ENCODE measurements at regions not wholly inside any gene's neighbourhood (a gene's known extent, or its start where the extent isn't known, plus 50 kb on each side); places are given as distances from the start of the nearest gene placed in this dataset.
"Not testable (repeated sequence)": the region's sequence is repeated elsewhere in the genome, so short reads cannot be mapped to it uniquely, and the experiment has no call there.

DNA sequence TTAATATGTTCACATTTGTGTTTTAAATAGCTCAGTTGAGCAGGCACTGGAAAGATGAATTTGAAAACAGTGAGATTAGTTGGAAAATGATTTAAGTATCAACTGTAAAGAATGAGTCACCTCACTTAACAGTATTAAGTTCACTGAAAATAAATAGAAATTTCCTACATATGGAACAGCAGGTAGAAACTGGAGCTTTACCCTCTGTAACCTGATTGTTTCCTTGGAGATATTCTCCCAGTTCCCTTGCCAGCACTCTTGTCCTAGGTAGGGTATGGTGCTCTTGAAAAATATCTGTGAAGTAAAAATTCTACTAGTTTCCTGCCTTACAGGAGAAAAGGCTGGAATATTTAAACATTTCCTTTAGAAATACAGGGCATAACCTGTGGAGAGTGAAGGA is 81.3 kb upstream of the DLGAP1 start:
- Mint-ChIP-seq H3K9me3 (ENCODE audit: low read depth) (peaks cover 33% of the 10 kb centered on the region), H3K27ac (ENCODE audit: unreplicated experiment) (no peak overlapping the region), H3K27me3 (ENCODE audit: low read depth) (no peaks in the 10 kb centered on the region), H3K36me3 (ENCODE audit: low read depth) (peaks cover 6% of the 10 kb centered on the region), H3K4me1 (ENCODE audit: low read depth) (no peaks in the 10 kb centered on the region), H3K4me3 (ENCODE audit: unreplicated experiment) (no peak overlapping the region)
- TF ChIP-seq, protein P1, sequence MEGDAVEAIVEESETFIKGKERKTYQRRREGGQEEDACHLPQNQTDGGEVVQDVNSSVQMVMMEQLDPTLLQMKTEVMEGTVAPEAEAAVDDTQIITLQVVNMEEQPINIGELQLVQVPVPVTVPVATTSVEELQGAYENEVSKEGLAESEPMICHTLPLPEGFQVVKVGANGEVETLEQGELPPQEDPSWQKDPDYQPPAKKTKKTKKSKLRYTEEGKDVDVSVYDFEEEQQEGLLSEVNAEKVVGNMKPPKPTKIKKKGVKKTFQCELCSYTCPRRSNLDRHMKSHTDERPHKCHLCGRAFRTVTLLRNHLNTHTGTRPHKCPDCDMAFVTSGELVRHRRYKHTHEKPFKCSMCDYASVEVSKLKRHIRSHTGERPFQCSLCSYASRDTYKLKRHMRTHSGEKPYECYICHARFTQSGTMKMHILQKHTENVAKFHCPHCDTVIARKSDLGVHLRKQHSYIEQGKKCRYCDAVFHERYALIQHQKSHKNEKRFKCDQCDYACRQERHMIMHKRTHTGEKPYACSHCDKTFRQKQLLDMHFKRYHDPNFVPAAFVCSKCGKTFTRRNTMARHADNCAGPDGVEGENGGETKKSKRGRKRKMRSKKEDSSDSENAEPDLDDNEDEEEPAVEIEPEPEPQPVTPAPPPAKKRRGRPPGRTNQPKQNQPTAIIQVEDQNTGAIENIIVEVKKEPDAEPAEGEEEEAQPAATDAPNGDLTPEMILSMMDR (IDR thresholded peaks at IDR 0.05) = no peak
- no peak for DNase-seq (ENCODE audit: low spot score)

DNA sequence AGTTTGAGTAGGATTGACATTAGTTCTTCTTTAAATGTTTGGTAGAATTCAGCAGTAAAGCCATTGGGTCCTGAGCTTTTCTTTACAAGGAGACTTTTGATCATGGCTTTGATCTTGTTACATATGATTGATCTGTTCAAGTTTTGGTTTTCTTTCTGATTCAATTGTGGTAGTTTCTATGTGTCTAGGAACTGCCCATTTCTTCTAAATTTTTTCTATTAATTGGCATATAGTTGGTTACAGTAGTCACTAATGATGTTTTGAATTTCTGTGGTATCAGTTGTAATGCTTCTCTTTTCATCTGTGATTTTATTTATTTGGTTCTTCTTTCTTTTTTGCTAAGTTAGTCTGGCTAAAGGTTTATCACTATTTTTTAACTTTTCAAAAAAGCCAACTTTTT is 73.3 kb upstream of the DLGAP1 start:
- Mint-ChIP-seq H3K9me3 (ENCODE audit: low read depth) (peaks cover 9% of the 10 kb centered on the region), H3K4me1 (ENCODE audit: low read depth) (no peaks in the 10 kb centered on the region), H3K4me3 (ENCODE audit: unreplicated experiment) (no peak overlapping the region), H3K36me3 (ENCODE audit: low read depth) (peaks cover 1% of the 10 kb centered on the region), H3K27me3 (ENCODE audit: low read depth) (peaks cover 2% of the 10 kb centered on the region), H3K27ac (ENCODE audit: unreplicated experiment) (no peak overlapping the region)
- no peak for DNase-seq (ENCODE audit: low spot score)
- TF ChIP-seq, protein P1 (IDR thresholded peaks at IDR 0.05) = no peak

DNA sequence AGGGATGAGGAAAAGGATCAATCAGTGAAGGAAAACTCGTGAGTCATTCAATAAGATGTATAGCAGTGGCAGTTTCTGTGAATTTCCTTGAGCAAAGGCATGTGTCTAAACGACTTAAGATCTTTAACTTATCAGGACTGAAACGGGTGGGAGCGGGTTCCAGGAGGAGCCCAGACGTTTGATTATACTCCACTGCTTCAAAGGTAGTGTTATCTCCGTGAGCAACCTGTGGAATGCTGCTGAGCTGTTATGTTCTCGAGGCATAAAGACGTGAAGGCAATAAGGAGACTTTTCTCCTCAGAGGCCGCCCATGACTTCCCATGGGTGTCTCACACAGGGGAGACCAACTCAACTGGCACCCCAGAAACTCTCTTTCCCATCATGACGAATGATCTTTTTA is 72.7 kb upstream of the DLGAP1 start:
- H3K27me3 Mint-ChIP-seq (ENCODE audit: low read depth); H3K4me3 Mint-ChIP-seq (ENCODE audit: unreplicated experiment); H3K9me3 Mint-ChIP-seq (ENCODE audit: low read depth); H3K36me3 Mint-ChIP-seq (ENCODE audit: low read depth); DNase-seq (ENCODE audit: low spot score); H3K27ac Mint-ChIP-seq (ENCODE audit: unreplicated experiment); H3K4me1 Mint-ChIP-seq (ENCODE audit: low read depth): not testable (repeated sequence)

- TF ChIP-seq, protein P1 (IDR thresholded peaks at IDR 0.05) = no peak
- no peak overlapping the region for H3K27ac Mint-ChIP-seq (ENCODE audit: unreplicated experiment)
- no peak overlapping the region for H3K4me3 Mint-ChIP-seq (ENCODE audit: unreplicated experiment)
- H3K4me1 Mint-ChIP-seq (ENCODE audit: low read depth) = no peaks in the 10 kb centered on the region
- peaks cover 5% of the 10 kb centered on the region for H3K9me3 Mint-ChIP-seq (ENCODE audit: low read depth)
- peaks cover 1% of the 10 kb centered on the region for H3K36me3 Mint-ChIP-seq (ENCODE audit: low read depth)
- no peak for DNase-seq (ENCODE audit: low spot score)
- H3K27me3 Mint-ChIP-seq (ENCODE audit: low read depth) = peaks cover 2% of the 10 kb centered on the region
Observed at GRCh38 chr18:4524096-4524495, 69.0 kb upstream of the DLGAP1 start.

GRCh38 chr18:4511166-4511565 is 56.1 kb upstream of the DLGAP1 start:
- H3K4me3 Mint-ChIP-seq (ENCODE audit: unreplicated experiment) = no peak overlapping the region
- no peak overlapping the region for H3K27ac Mint-ChIP-seq (ENCODE audit: unreplicated experiment)
- no peaks in the 10 kb centered on the region for H3K36me3 Mint-ChIP-seq (ENCODE audit: low read depth)
- DNase-seq (ENCODE audit: low spot score) = no peak
- no peaks in the 10 kb centered on the region for H3K27me3 Mint-ChIP-seq (ENCODE audit: low read depth)
- H3K9me3 Mint-ChIP-seq (ENCODE audit: low read depth) = peaks cover 2% of the 10 kb centered on the region
- no peaks in the 10 kb centered on the region for H3K4me1 Mint-ChIP-seq (ENCODE audit: low read depth)
- TF ChIP-seq, protein P1 (IDR thresholded peaks at IDR 0.05) = no peak

DNA sequence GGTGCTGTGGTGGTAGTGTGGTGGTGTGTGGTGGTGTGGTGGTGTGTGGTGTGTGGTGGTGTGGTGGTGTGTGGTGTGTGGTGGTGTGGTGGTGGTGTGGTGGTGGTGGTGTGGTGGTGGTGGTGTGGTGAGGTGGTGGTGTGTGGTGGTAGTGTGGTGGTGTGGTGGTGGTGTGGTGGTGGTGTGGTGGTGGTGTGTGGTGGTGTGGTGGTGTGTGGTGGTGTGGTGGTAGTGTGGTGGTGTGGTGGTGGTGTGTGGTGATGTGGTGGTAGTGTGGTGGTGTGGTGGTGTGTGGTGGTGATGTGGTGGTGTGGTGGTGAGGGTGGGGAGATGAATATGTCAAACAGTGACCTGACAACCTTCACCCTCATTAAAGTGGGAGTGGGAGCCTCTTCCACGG is 55.6 kb upstream of the DLGAP1 start:
- Mint-ChIP-seq H3K4me3 (ENCODE audit: unreplicated experiment) (no peak overlapping the region), H3K9me3 (ENCODE audit: low read depth) (peaks cover 2% of the 10 kb centered on the region), H3K27me3 (ENCODE audit: low read depth) (no peaks in the 10 kb centered on the region), H3K27ac (ENCODE audit: unreplicated experiment) (no peak overlapping the region), H3K36me3 (ENCODE audit: low read depth) (no peaks in the 10 kb centered on the region), H3K4me1 (ENCODE audit: low read depth) (no peaks in the 10 kb centered on the region)
- no peak for DNase-seq (ENCODE audit: low spot score)
- TF ChIP-seq, protein P1 (IDR thresholded peaks at IDR 0.05) = no peak
